Thymus (tissue), 11 donors: ENCODE measurements at regions not wholly inside any gene's neighbourhood (a gene's known extent, or its start where the extent isn't known, plus 50 kb on each side); places are given as distances from the start of the nearest gene placed in this dataset.

ENCODE experiments used
- DNase-seq, 9 donors: peaks; one replicate each; pipeline ENCODE4 v3.0.0-alpha.2; 2013; ENCODE audit warnings: low spot score in 9 of 9, low read depth in 6 of 9, missing footprints in 1 of 9
- H3K27ac ChIP-seq, 2 donors: one replicate each; pipeline ENCODE4 v1.5.1; 2013; ENCODE audit warnings: control low read depth in 1 of 2, low read depth in 1 of 2, low read length in 1 of 2, mild to moderate bottlenecking in 1 of 2, moderate library complexity in 1 of 2
- H3K27me3 ChIP-seq, 2 donors: one replicate each; pipeline ENCODE4 v1.5.1; 2013; ENCODE audit warnings: low read length in 1 of 2; ENCODE audit not compliant: control insufficient read depth in 2 of 2, insufficient read depth in 1 of 2
- H3K36me3 ChIP-seq, 2 donors: one replicate each; pipeline ENCODE4 v1.5.1; 2013; ENCODE audit warnings: low read length in 1 of 2, mild to moderate bottlenecking in 1 of 2, moderate library complexity in 1 of 2; ENCODE audit not compliant: control insufficient read depth in 2 of 2, insufficient read depth in 2 of 2
- H3K4me1 ChIP-seq, 2 donors: one replicate each; pipeline ENCODE4 v1.5.1; 2013; ENCODE audit warnings: low read length in 2 of 2; ENCODE audit not compliant: control insufficient read depth in 2 of 2, insufficient read depth in 2 of 2
- H3K4me3 ChIP-seq, 2 donors: one replicate each; pipeline ENCODE4 v1.5.1; 2013; ENCODE audit warnings: low read length in 2 of 2, control low read depth in 1 of 2, mild to moderate bottlenecking in 1 of 2
- H3K9me3 ChIP-seq, 2 donors: one replicate each; pipeline ENCODE4 v1.5.1; 2013; ENCODE audit warnings: low read length in 1 of 2, mild to moderate bottlenecking in 1 of 2; ENCODE audit not compliant: control insufficient read depth in 2 of 2, insufficient read depth in 1 of 2
- WGBS: extraction: QIAGEN DNeasy Blood & Tissue Kit; methylation state at CpG from one replicate; pipeline ENCODE4 v1.1.7; 2013; 5-methylcytosine and 5-hydroxymethylcytosine counted together
- donor health status: healthy.

- H3K36me3 ChIP-seq, result no peaks in the 10 kb centered on the region
- H3K27ac ChIP-seq, result no peak overlapping the region
- 93% methylated on average over 8 of the region's 8 CpGs for WGBS
- no peak overlapping the region for H3K4me3 ChIP-seq
- H3K4me1 ChIP-seq, result no peaks in the 10 kb centered on the region
- no peaks in the 10 kb centered on the region for H3K27me3 ChIP-seq
- DNase-seq, result no peak
- no peaks in the 10 kb centered on the region for H3K9me3 ChIP-seq
Observed at GRCh38 chr1:11421443-11421842, 57.5 kb upstream of the DISP3 start.

- no peaks in the 10 kb centered on the region for H3K27me3 ChIP-seq
- H3K4me3 ChIP-seq, result no peak overlapping the region
- DNase-seq, result no peak
- H3K4me1 ChIP-seq, result no peaks in the 10 kb centered on the region
- no peaks in the 10 kb centered on the region for H3K36me3 ChIP-seq
- WGBS, result 90% methylated on average over 9 of the region's 9 CpGs
- no peak overlapping the region for H3K27ac ChIP-seq
- no peaks in the 10 kb centered on the region for H3K9me3 ChIP-seq
Observed at GRCh38 chr1:11422686-11423085, 56.3 kb upstream of the DISP3 start.

DNA sequence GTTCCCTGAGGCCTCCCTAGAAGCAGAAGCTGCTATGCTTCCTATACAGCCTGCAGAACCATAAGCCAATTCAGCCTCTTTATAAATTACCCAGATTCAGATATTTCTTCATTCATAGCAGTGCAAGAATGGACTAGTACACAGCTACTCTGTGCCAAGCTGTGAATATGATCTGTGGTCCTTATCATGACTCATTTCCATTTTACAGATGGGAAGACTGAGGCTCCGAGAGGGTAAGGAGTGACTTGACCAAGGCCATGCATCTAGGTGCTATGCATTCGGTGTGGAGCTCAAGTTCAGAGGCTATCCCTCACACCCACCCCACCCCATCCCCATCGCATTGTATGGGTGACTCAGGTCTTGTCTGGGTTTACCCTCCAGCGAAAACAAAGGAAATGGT lies 52.3 kb upstream of the DISP3 start:
- no peaks in the 10 kb centered on the region for H3K4me1 ChIP-seq
- no peak for DNase-seq
- no peak overlapping the region for H3K4me3 ChIP-seq
- no peaks in the 10 kb centered on the region for H3K27me3 ChIP-seq
- 97% methylated on average over 4 of the region's 4 CpGs for WGBS
- H3K9me3 ChIP-seq, result no peaks in the 10 kb centered on the region
- H3K27ac ChIP-seq, result no peak overlapping the region
- H3K36me3 ChIP-seq, result no peaks in the 10 kb centered on the region

GRCh38 chr1:11428789-11429188 lies 50.2 kb upstream of the DISP3 start:
- Histone ChIP-seq H3K27me3 (no peaks in the 10 kb centered on the region), H3K4me3 (no peak overlapping the region), H3K27ac (no peak overlapping the region), H3K36me3 (no peaks in the 10 kb centered on the region), H3K4me1 (no peaks in the 10 kb centered on the region), H3K9me3 (no peaks in the 10 kb centered on the region)
- DNase-seq, result no peak
- WGBS, result 95% methylated on average over 13 of the region's 13 CpGs
